ENCODE measurements at regions not wholly inside any gene's neighbourhood (a gene's known extent, or its start where the extent isn't known, plus 50 kb on each side); places are given as distances from the start of the nearest gene placed in this dataset.

DNA sequence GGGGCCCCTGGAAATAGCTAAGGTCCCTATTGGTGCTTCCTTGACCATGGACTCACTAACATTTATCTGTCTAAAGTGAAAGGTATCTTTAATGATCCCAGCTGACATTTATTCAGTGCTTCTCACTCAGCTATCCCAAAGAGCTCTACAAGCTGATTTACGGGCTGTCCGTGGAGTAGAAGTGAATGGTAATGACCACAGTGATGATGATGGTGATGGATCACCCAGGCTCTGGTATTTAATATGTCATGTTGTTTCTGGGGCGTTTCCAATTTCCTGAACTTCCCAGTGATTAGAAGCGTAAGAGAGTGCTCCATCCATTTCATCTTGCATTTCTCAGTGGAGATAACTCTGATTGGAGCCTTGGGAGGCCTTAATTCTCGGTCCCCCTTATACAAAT lies 304.3 kb downstream of the HRH4 start:
- DNase-seq (no peak), ATAC-seq (ENCODE audit: low read depth) (no peak)
- H3K27ac ChIP-seq (ENCODE audit: low read length in 2 of 2), result no peak overlapping the region
- H3K36me3 ChIP-seq (replicated peaks in 1 of 2; ENCODE audit: control extremely low read depth in 1 of 2, control insufficient read depth in 1 of 2, extremely low read depth in 1 of 2, insufficient read depth in 2 of 2, low read length in 1 of 2), result no peaks in the 10 kb centered on the region
- no peak overlapping the region for H3K9ac ChIP-seq (ENCODE audit: low read length)
- peaks cover 19% of the 10 kb centered on the region for H3K27me3 Mint-ChIP-seq
- POLR2A ChIA-PET, result no interaction called here
- no peak overlapping the region for H2AFZ ChIP-seq (ENCODE audit: insufficient read depth, low read depth, low read length, poor library complexity, severe bottlenecking)
- no peaks in the 10 kb centered on the region for H3K4me1 ChIP-seq (ENCODE audit: control insufficient read depth in 2 of 2, insufficient read depth in 2 of 2, low read length in 2 of 2)
- intact Hi-C loops (cut with micrococcal nuclease), result no loop called here
- CTCF ChIA-PET, result no interaction called here
- H3K4me1 Mint-ChIP-seq, result no peaks in the 10 kb centered on the region
- H3K9me3 Mint-ChIP-seq (ENCODE audit: insufficient read depth), result peaks cover 3% of the 10 kb centered on the region
- no peak for TF ChIP-seq EZH2 (IDR thresholded peaks at IDR 0.05; ENCODE audit: borderline replicate concordance, insufficient read depth, low read depth, low read length, poor library complexity, severe bottlenecking)
- TF ChIP-seq, protein P1, sequence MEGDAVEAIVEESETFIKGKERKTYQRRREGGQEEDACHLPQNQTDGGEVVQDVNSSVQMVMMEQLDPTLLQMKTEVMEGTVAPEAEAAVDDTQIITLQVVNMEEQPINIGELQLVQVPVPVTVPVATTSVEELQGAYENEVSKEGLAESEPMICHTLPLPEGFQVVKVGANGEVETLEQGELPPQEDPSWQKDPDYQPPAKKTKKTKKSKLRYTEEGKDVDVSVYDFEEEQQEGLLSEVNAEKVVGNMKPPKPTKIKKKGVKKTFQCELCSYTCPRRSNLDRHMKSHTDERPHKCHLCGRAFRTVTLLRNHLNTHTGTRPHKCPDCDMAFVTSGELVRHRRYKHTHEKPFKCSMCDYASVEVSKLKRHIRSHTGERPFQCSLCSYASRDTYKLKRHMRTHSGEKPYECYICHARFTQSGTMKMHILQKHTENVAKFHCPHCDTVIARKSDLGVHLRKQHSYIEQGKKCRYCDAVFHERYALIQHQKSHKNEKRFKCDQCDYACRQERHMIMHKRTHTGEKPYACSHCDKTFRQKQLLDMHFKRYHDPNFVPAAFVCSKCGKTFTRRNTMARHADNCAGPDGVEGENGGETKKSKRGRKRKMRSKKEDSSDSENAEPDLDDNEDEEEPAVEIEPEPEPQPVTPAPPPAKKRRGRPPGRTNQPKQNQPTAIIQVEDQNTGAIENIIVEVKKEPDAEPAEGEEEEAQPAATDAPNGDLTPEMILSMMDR (IDR thresholded peaks at IDR 0.05), result no peak
- H3K9me3 ChIP-seq (ENCODE audit: control extremely low read depth in 1 of 3, control insufficient read depth in 2 of 3, insufficient read depth in 1 of 3, low read length in 2 of 3), result no peaks in the 10 kb centered on the region
- no peaks in the 10 kb centered on the region for H3K27me3 ChIP-seq (replicated peaks in 1 of 4; ENCODE audit: control extremely low read depth in 1 of 4, control insufficient read depth in 3 of 4, insufficient read depth in 4 of 4, low read length in 3 of 4)
- no peaks in the 10 kb centered on the region for H3K79me2 ChIP-seq (ENCODE audit: control insufficient read depth, insufficient read depth, low read length)
- no peaks in the 10 kb centered on the region for H4K20me1 ChIP-seq (ENCODE audit: control insufficient read depth, insufficient read depth, low read length, poor library complexity, severe bottlenecking)
- WGBS (ENCODE audit: insufficient coverage), result 100% methylated on average over 1 of the region's 5 CpGs
- no peak overlapping the region for H3K4me2 ChIP-seq (replicated peaks; ENCODE audit: low read depth, low read length, poor library complexity, severe bottlenecking)
- H3K4me3 Mint-ChIP-seq, result no peak overlapping the region
- no peak overlapping the region for H3K4me3 ChIP-seq (ENCODE audit: control extremely low read depth in 1 of 5, extremely low read depth in 1 of 5, insufficient read depth in 1 of 5, low read depth in 2 of 5, low read length in 4 of 5)
- no peak overlapping the region for H3K27ac Mint-ChIP-seq

DNA sequence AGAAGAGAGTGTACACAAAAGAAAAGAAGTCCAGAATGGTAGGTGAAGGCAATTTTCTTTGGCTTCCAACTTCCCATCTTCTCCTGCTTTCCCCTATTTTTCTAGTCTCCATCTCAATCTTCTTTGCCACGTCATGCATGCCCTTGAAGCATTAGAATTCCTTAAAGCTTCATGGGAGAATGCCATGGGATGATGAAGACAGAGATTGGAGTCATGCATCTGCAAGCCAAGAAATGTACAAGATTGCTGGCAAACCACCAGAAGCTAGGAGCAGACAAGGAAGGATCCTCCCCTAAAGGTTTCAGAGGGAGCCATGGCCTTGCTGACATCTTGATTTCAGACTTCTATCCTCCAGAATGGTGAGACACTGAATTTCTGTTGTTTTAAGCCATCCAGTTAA lies 305.9 kb downstream of the HRH4 start:
- H3K27ac ChIP-seq (ENCODE audit: low read length in 2 of 2), result no peak overlapping the region
- H3K9me3 Mint-ChIP-seq (ENCODE audit: insufficient read depth), result peaks cover 1% of the 10 kb centered on the region
- H3K79me2 ChIP-seq (ENCODE audit: control insufficient read depth, insufficient read depth, low read length), result no peaks in the 10 kb centered on the region
- no peak overlapping the region for H3K4me3 Mint-ChIP-seq
- H3K4me2 ChIP-seq (replicated peaks; ENCODE audit: low read depth, low read length, poor library complexity, severe bottlenecking), result no peak overlapping the region
- H3K4me1 Mint-ChIP-seq, result no peaks in the 10 kb centered on the region
- H3K9ac ChIP-seq (ENCODE audit: low read length), result no peak overlapping the region
- H3K9me3 ChIP-seq (ENCODE audit: control extremely low read depth in 1 of 3, control insufficient read depth in 2 of 3, insufficient read depth in 1 of 3, low read length in 2 of 3), result no peaks in the 10 kb centered on the region
- no peak for ATAC-seq (ENCODE audit: low read depth)
- DNase-seq, result no peak
- H3K36me3 ChIP-seq (replicated peaks in 1 of 2; ENCODE audit: control extremely low read depth in 1 of 2, control insufficient read depth in 1 of 2, extremely low read depth in 1 of 2, insufficient read depth in 2 of 2, low read length in 1 of 2), result no peaks in the 10 kb centered on the region
- no peak overlapping the region for H3K27ac Mint-ChIP-seq
- no peaks in the 10 kb centered on the region for H4K20me1 ChIP-seq (ENCODE audit: control insufficient read depth, insufficient read depth, low read length, poor library complexity, severe bottlenecking)
- peaks cover 0 to under 1% (median 0%) of the 10 kb centered on the region in 4 experiments for H3K27me3 ChIP-seq (replicated peaks in 1 of 4; ENCODE audit: control extremely low read depth in 1 of 4, control insufficient read depth in 3 of 4, insufficient read depth in 4 of 4, low read length in 3 of 4)
- no peak for TF ChIP-seq EZH2 (IDR thresholded peaks at IDR 0.05; ENCODE audit: borderline replicate concordance, insufficient read depth, low read depth, low read length, poor library complexity, severe bottlenecking)
- TF ChIP-seq, protein P1 (IDR thresholded peaks at IDR 0.05), result no peak
- intact Hi-C loops (cut with micrococcal nuclease), result no loop called here
- POLR2A ChIA-PET, result no interaction called here
- CTCF ChIA-PET, result no interaction called here
- no peak overlapping the region for H3K4me3 ChIP-seq (ENCODE audit: control extremely low read depth in 1 of 5, extremely low read depth in 1 of 5, insufficient read depth in 1 of 5, low read depth in 2 of 5, low read length in 4 of 5)
- no peaks in the 10 kb centered on the region for H3K4me1 ChIP-seq (ENCODE audit: control insufficient read depth in 2 of 2, insufficient read depth in 2 of 2, low read length in 2 of 2)
- H3K27me3 Mint-ChIP-seq, result peaks cover 12% of the 10 kb centered on the region
- WGBS (ENCODE audit: insufficient coverage), result no CpG with 5 or more reads among the region's 1 CpG
- no peak overlapping the region for H2AFZ ChIP-seq (ENCODE audit: insufficient read depth, low read depth, low read length, poor library complexity, severe bottlenecking)

Data from B cell (primary cell).